Epithelial cell of esophagus (primary cell): ENCODE measurements at regions not wholly inside any gene's neighbourhood (a gene's known extent, or its start where the extent isn't known, plus 50 kb on each side); places are given as distances from the start of the nearest gene placed in this dataset.

Experiments
- DNase-seq: peaks from one replicate; pipeline ENCODE4 v3.0.0; 2010; ENCODE audit warnings: low read depth
- H3K4me3 ChIP-seq: 2 replicates; pipeline ENCODE4 v1.5.1; 2011; ENCODE audit warnings: mild to moderate bottlenecking, low read length, control low read depth
- CTCF ChIP-seq: IDR thresholded peaks from 2 replicates; pipeline ENCODE4 v1.5.1; 2011; ENCODE audit warnings: low read depth, mild to moderate bottlenecking, low read length, control low read depth, inconsistent platforms; ENCODE audit not compliant: insufficient read depth; ENCODE audit errors: missing control alignments

- DNase-seq = peak; percentile 71
- H3K4me3 ChIP-seq = no peak overlapping the region
- TF ChIP-seq CTCF = no peak
These were observed 113.3 kb upstream of the SLC1A3 start for GRCh38 chr5:36492984-36493654.

DNA sequence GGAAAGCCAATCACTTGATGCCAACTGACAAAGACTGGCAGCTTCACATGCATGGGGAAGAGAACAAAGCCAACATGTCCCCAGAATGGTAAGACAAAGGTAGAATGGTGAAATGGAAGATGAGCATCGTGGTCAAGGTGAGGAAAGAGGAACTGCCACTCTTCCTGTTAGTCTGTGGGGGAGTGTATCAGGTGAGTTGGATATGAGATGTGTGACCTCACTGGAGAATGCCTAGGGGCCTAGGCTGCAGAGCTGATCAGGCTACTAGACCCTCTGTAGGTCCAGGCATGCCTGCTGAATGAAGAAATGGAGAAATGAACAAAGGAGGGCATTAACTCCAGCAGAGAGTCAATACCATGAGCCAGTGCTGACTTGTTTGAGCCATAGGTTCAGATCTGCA, 112.4 kb upstream of the SLC1A3 start:
- TF ChIP-seq CTCF = no peak
- peak; percentile 40 for DNase-seq
- no peak overlapping the region for H3K4me3 ChIP-seq

- TF ChIP-seq CTCF = no peak
- no peak overlapping the region for H3K4me3 ChIP-seq
- DNase-seq = peak; percentile 52
These were observed 111.4 kb upstream of the SLC1A3 start for GRCh38 chr5:36494841-36495601.

GRCh38 chr5:36495611-36496010, 110.8 kb upstream of the SLC1A3 start:
- no peak overlapping the region for H3K4me3 ChIP-seq
- DNase-seq = no peak
- TF ChIP-seq CTCF = no peak

DNA sequence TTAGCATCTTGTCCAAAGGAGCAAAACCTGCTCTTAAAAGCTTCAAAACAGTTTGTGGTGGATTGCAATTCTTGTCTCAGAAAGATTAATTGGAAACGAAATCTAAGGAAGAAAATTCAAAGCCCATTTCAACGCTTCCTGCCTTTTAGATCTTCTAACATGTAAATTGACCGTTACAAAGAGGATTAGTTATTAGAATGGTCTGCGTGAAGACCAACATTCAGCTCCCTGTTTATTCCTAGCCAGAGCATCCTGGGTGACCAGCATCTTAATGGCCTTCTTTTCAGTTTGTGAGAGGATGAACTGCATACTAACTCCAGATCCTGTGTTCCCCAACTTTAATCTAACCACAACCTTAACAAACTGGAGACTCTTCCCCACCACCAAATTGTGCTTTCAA, 109.9 kb upstream of the SLC1A3 start:
- no peak for TF ChIP-seq CTCF
- no peak overlapping the region for H3K4me3 ChIP-seq
- no peak for DNase-seq

DNA sequence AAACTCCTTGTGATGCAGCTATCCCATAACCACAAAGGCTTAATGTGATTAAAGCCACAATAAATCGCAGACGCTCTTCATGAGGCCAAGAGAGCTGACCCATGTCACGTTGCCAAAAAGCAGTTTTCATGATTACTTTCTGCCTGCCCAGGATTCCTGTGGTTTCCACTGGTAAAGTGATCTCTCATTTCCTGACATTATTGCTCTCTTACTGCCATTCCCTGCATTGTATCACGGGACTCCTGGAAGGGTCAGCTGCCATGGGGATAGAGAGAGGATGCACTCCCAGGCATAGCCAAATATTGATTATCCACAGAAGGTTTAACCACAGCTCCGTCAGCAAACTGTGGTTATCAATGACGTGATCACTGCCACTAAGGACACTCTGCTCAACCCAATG, 103.8 kb upstream of the SLC1A3 start:
- TF ChIP-seq CTCF = no peak
- peak; percentile 60 for DNase-seq
- no peak overlapping the region for H3K4me3 ChIP-seq

DNA sequence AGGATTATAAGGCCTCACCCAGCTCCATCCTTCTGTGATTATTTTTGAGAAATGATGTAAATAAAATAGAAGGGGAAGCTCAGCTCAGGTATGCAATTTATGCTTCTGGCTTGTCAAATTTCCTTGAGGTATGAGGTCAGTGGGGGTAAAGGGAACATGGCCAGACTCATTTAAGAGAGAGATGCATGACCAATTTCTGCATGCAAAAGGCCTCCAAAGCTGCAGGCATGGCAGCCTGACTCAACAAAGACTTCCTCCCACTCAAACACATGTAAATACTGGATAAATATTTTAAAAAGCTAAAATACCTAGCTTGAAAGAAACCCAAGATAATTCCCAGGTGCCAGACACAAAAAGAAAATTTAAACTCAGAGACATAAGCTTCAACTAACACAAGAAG, 101.4 kb upstream of the SLC1A3 start:
- H3K4me3 ChIP-seq = no peak overlapping the region
- DNase-seq = peak; percentile 14
- TF ChIP-seq CTCF = no peak
